GM12875 (cell line): ENCODE measurements at regions not wholly inside any gene's neighbourhood (a gene's known extent, or its start where the extent isn't known, plus 50 kb on each side); places are given as distances from the start of the nearest gene placed in this dataset.

Source experiments
- H3K4me3 ChIP-seq: one replicate; pipeline ENCODE4 v1.5.1; 2011; ENCODE audit warnings: low read depth, low read length, control low read depth
- TF ChIP-seq, protein P1 (sequence below): IDR thresholded peaks from 2 replicates; pipeline ENCODE4 v1.5.1; 2011; ENCODE audit warnings: low read depth, mild to moderate bottlenecking, control low read depth, inconsistent platforms, low read length, moderate library complexity, borderline replicate concordance; ENCODE audit not compliant: insufficient read depth

DNA sequence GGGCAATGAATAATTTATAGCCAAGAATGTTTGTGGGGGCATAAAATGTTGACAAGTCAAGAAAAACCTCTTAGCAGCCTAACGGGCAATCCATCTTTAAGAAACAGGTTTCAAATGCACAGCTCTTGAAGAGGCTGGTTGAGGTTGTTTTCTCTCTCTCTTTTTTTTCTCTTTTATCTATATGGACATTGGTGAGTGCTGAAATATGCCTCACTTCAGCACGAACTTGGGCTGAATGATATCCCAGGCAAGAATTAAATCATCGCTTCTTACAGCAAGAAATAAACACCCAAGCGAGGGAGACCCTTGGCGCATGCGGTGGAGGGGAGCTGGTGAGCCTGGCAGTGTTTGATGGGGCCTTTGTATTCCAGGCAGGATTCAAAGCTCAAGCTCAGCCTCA is 160.9 kb downstream of the OAT start:
- H3K4me3 ChIP-seq: no peak overlapping the region
- TF ChIP-seq, protein P1, sequence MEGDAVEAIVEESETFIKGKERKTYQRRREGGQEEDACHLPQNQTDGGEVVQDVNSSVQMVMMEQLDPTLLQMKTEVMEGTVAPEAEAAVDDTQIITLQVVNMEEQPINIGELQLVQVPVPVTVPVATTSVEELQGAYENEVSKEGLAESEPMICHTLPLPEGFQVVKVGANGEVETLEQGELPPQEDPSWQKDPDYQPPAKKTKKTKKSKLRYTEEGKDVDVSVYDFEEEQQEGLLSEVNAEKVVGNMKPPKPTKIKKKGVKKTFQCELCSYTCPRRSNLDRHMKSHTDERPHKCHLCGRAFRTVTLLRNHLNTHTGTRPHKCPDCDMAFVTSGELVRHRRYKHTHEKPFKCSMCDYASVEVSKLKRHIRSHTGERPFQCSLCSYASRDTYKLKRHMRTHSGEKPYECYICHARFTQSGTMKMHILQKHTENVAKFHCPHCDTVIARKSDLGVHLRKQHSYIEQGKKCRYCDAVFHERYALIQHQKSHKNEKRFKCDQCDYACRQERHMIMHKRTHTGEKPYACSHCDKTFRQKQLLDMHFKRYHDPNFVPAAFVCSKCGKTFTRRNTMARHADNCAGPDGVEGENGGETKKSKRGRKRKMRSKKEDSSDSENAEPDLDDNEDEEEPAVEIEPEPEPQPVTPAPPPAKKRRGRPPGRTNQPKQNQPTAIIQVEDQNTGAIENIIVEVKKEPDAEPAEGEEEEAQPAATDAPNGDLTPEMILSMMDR: no peak

DNA sequence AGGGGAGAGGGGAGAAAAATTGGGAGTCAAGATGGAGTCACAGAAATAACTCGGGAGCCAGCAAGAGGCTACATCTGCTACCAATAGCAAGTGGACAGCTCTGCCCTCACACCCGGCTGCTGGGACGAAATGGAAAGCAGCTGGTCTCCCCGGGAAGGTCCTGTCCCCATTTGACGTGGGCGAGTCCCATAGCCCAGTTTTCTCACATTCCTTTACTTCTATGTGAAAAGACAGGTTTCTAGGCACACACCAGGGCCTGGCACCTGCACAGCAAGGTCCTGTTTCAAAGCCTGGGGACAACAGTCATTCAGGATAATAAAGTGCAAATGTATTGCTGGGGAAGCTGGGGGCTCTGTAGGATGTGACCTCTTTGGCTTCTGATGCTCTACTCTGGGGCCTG is 162.6 kb downstream of the OAT start:
- TF ChIP-seq, protein P1: no peak
- H3K4me3 ChIP-seq: no peak overlapping the region

DNA sequence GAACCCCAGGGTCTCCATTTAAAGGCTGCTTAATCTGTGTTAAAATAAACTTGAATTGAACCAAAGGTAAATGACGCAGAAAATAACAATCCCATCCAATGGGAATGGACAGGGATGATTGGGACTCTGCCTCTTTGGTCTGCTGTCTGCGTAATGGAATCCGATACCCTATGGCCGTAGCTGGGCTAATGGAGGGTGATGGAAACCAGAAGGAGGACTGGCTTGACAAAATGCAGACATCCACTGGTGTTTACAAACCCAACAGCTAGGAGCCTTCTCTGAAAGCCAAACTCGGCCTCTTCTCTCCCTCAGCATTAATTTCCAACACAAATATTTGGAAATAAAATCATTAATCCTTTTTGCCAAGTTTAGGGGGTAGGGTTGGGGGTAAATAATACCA is 162.2 kb upstream of the CHST15 start:
- no peak overlapping the region for H3K4me3 ChIP-seq
- TF ChIP-seq, protein P1: no peak

DNA sequence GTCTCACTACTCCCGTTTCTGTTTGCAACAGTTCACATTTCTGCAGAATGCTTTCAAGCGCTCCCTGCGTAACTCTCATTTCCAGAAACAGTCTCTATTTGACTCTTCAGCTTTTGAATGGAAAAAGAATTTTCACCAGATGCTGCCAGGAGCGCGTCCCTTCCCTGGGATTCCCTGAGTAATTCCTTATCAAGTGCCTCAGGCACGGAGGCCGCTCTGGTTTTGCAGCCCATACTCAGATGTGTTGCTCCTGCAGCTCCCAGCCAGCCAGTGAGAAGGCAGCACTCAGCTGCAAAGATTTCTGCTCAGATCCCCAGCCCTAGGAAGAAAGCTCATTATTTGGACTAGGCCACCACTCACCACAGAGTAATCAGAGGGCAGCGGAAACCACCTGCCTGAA is 161.1 kb upstream of the CHST15 start:
- no peak overlapping the region for H3K4me3 ChIP-seq
- TF ChIP-seq, protein P1: no peak

DNA sequence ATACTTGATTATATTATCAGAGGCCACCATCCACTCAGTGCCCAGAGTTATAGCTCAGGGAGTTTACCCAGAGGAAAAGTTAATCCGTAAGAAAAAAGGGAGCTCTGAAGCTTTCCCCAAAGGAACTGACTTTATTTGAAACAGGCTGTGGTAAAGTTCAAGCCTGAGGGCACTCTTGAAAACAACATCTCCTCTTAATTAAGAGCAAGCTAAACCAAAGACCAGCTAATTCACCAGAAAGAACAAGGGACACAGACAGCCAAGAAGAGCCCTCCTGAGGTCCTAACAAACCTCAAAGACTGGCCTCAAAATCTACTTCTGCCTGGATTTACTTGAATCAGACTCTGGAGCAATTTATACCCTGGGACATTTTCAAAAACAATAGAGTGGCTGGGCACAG is 159.6 kb upstream of the CHST15 start:
- H3K4me3 ChIP-seq: no peak overlapping the region
- TF ChIP-seq, protein P1: no peak

DNA sequence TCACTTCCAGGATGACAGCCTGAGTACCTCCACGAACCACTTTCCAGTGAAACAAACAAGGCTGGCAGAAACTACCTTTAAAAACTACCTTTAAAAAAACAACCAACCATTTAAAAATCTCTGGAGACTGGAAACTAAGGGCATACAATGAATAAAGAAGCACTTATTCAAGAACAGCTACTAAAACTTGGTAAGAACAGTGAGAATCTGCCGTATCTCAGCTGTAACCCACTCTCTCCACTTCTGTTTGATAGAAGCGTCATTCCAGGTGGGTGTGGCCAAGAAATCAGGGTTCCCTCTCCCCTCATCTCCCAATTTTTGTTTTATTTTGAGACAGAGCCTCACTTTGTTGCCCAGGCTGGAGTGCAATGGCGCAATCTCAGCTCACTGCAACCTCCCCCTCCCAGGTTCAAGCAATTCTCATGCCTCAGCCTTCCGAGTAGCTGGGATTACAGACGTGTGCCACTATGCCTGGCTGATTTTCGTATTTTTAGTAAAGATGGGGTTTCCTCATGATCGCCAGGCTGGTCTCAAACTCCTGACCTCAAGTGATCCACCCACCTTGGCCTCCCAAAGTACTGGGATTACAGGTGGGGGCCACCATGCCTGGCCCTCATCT is 158.8 kb upstream of the CHST15 start:
- TF ChIP-seq, protein P1: no peak
- no peak overlapping the region for H3K4me3 ChIP-seq

DNA sequence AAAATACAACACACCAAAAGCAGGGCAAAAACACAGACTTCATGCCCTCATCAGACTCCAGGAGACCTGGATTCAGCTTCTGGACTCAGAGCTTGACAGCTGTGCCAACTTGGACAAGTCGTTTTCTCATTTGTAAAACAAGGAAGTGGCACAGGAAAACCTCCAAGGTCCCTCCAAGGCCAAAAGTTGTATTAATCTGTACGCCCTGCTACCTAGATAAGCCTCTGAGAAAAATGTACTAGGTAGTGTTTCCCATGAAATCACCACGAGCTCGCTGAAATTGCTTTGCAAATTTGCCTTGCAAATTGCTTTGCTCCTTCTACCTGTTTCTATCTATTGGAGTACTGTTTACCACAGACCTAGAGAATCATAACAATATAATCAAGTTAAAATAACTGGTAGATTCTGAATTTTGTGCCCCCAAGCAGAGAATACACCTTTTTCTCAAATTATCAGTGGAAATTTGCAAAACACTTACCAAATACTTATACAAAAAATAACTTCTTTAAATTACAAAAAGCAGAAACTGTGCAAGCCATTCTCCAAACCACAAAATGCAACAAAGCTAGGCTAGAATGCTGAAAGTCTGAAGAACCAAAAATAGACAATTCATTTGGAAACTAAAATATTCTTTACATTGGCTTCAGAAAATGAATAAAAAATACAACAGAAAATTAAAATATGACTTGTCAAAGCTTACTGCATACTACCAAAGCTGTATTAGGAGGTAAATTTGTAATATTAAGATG is 158.1 kb upstream of the CHST15 start:
- TF ChIP-seq, protein P1: no peak
- no peak overlapping the region for H3K4me3 ChIP-seq
